ENCODE measurements at regions not wholly inside any gene's neighbourhood (a gene's known extent, or its start where the extent isn't known, plus 50 kb on each side); places are given as distances from the start of the nearest gene placed in this dataset.

DNA sequence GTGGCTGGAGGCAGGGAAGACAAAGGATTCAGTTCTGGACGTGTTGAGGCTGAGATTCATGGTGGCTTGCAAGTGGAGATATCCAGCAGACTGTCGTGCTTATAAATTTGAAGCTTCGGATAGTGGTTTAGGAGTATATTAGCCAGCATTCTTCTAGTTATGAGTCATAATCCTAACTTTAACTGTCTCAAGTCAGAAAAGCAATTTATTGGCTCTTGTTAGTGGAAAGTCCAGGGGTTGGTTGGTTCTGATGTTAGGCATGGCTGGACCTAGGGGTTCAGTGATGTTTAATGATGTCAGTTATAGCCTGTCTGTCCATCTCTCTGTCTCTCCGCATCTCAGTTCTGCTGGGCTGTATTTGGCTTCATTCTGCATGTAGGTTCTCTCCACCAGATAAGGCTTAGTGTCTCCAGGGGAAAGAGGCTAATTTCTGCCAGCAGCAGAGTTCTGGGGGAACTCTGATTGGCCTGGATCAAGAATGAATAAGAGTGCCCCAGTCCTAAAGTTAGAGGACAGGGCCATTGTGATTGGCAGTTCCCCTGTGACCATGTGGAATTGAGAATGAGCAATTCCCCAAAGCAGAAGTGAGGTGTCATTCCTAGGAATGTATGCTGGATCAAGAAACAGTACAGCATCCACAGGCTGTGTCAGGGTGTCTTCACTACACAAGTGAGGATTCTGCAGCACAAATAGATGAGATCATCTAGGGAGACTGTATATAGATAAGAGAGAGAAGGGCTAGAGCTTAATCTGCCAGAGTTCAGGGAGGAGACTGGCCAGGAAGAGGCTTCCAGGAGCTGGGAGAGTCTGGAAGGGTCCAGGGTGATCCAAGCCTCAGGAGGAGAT lies 72.9 kb upstream of the SHB start:
- Histone ChIP-seq H3K4me3 (ENCODE audit: insufficient read length, low read depth) (no peak overlapping the region), H3K27me3 (ENCODE audit: insufficient read depth, insufficient read length) (peaks cover 48% of the 10 kb centered on the region), H3K36me3 (ENCODE audit: insufficient read depth, insufficient read length, low read length) (no peaks in the 10 kb centered on the region), H3K4me1 (ENCODE audit: insufficient read depth, insufficient read length) (no peaks in the 10 kb centered on the region), H3K9ac (ENCODE audit: insufficient read length, low read depth) (no peak overlapping the region), H3K9me3 (ENCODE audit: insufficient read depth, low read length) (peaks cover 9% of the 10 kb centered on the region; the same call in 1 of the 2 replicates)
- DNase-seq (ENCODE audit: low read depth, low spot score): no peak
- TF ChIP-seq SUZ12 (IDR thresholded peaks at IDR 0.05; ENCODE audit: extremely low read depth, insufficient read depth, insufficient read length): no peak
- no peak for TF ChIP-seq ZNF274 (IDR thresholded peaks at IDR 0.05; ENCODE audit: low read depth, low read length)
- no peak for TF ChIP-seq YY1 (IDR thresholded peaks at IDR 0.05; ENCODE audit: insufficient read depth, insufficient read length)

DNA sequence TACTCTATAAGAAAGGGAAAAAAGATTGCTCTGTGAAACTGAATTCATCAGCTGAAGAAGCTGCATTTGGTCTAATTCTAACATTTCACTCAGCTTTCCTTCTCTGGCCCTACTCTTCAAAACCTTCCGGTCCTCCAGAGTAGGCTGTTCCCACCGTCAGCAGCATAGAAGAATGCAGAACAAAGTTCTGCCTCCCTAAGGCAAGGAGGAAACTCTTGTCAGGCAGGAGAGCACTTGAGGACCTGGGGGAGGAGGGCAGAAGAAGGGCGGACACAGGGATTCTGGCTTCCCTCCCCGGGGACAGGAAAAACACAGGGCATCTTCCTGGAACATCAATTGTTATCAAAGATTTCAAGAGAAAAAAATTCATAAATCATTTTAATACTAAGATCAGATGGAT lies 69.2 kb upstream of the SHB start:
- H3K27me3 ChIP-seq (ENCODE audit: insufficient read depth, insufficient read length): peaks cover 59% of the 10 kb centered on the region
- no peak overlapping the region for H3K4me3 ChIP-seq (ENCODE audit: insufficient read length, low read depth)
- no peaks in the 10 kb centered on the region for H3K4me1 ChIP-seq (ENCODE audit: insufficient read depth, insufficient read length)
- no peaks in the 10 kb centered on the region for H3K9me3 ChIP-seq (ENCODE audit: insufficient read depth, low read length)
- H3K36me3 ChIP-seq (ENCODE audit: insufficient read depth, insufficient read length, low read length): no peaks in the 10 kb centered on the region
- no peak for TF ChIP-seq ZNF274 (IDR thresholded peaks at IDR 0.05; ENCODE audit: low read depth, low read length)
- no peak for TF ChIP-seq YY1 (IDR thresholded peaks at IDR 0.05; ENCODE audit: insufficient read depth, insufficient read length)
- TF ChIP-seq SUZ12 (IDR thresholded peaks at IDR 0.05; ENCODE audit: extremely low read depth, insufficient read depth, insufficient read length): no peak
- no peak for DNase-seq (ENCODE audit: low read depth, low spot score)
- no peak overlapping the region for H3K9ac ChIP-seq (ENCODE audit: insufficient read length, low read depth)

DNA sequence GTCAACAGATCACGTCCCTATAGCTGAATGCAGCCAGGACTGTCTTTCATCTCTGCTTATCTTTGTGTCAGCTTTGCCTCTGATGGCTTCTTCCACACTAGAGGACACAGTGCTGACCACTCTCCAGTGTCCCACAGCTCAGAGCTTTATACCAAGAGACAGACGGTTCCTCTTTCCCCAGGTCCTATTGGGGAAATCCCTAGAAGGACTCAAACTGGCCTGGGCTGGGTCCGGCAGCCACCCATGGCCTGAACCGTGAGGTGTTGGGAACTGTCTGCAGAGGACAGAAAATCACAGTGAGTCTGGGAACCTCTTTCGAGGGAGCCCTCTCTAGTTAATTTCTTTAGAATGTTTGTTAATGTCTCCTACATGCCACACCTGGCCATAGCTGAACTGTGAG lies 68.3 kb upstream of the SHB start:
- Histone ChIP-seq H3K36me3 (ENCODE audit: insufficient read depth, insufficient read length, low read length) (no peaks in the 10 kb centered on the region), H3K9ac (ENCODE audit: insufficient read length, low read depth) (no peak overlapping the region), H3K27me3 (ENCODE audit: insufficient read depth, insufficient read length) (peaks cover 63% of the 10 kb centered on the region), H3K4me1 (ENCODE audit: insufficient read depth, insufficient read length) (no peaks in the 10 kb centered on the region), H3K4me3 (ENCODE audit: insufficient read length, low read depth) (no peak overlapping the region), H3K9me3 (ENCODE audit: insufficient read depth, low read length) (no peaks in the 10 kb centered on the region)
- no peak for TF ChIP-seq YY1 (IDR thresholded peaks at IDR 0.05; ENCODE audit: insufficient read depth, insufficient read length)
- TF ChIP-seq ZNF274 (IDR thresholded peaks at IDR 0.05; ENCODE audit: low read depth, low read length): no peak
- no peak for TF ChIP-seq SUZ12 (IDR thresholded peaks at IDR 0.05; ENCODE audit: extremely low read depth, insufficient read depth, insufficient read length)
- DNase-seq (ENCODE audit: low read depth, low spot score): no peak

GRCh38 chr9:38136386-38136785 lies 67.4 kb upstream of the SHB start:
- H3K27me3 ChIP-seq (ENCODE audit: insufficient read depth, insufficient read length): peaks cover 63% of the 10 kb centered on the region
- H3K9me3 ChIP-seq (ENCODE audit: insufficient read depth, low read length): no peaks in the 10 kb centered on the region
- TF ChIP-seq ZNF274 (IDR thresholded peaks at IDR 0.05; ENCODE audit: low read depth, low read length): no peak

GRCh38 chr9:38134611-38135237 lies 65.7 kb upstream of the SHB start:
- no peak overlapping the region for H3K4me3 ChIP-seq (ENCODE audit: insufficient read length, low read depth)
- peaks cover 46% of the 10 kb centered on the region for H3K27me3 ChIP-seq (ENCODE audit: insufficient read depth, insufficient read length)
- H3K9ac ChIP-seq (ENCODE audit: insufficient read length, low read depth): no peak overlapping the region
- H3K4me1 ChIP-seq (ENCODE audit: insufficient read depth, insufficient read length): peaks cover 3% of the 10 kb centered on the region
- no peaks in the 10 kb centered on the region for H3K36me3 ChIP-seq (ENCODE audit: insufficient read depth, insufficient read length, low read length)
- DNase-seq (ENCODE audit: low read depth, low spot score): no peak
- no peak for TF ChIP-seq ZNF274 (IDR thresholded peaks at IDR 0.05; ENCODE audit: low read depth, low read length)
- TF ChIP-seq SUZ12 (IDR thresholded peaks at IDR 0.05; ENCODE audit: extremely low read depth, insufficient read depth, insufficient read length): no peak
- TF ChIP-seq YY1 (IDR thresholded peaks at IDR 0.05; ENCODE audit: insufficient read depth, insufficient read length): no peak
- H3K9me3 ChIP-seq (ENCODE audit: insufficient read depth, low read length): no peaks in the 10 kb centered on the region

More at GRCh38 chr9:38136386-38136785, 67.4 kb upstream of the SHB start:
- peaks cover 3% of the 10 kb centered on the region for H3K4me1 ChIP-seq (ENCODE audit: insufficient read depth, insufficient read length)
- no peak overlapping the region for H3K9ac ChIP-seq (ENCODE audit: insufficient read length, low read depth)
- DNase-seq (ENCODE audit: low read depth, low spot score): no peak
- H3K4me3 ChIP-seq (ENCODE audit: insufficient read length, low read depth): no peak overlapping the region
- no peaks in the 10 kb centered on the region for H3K36me3 ChIP-seq (ENCODE audit: insufficient read depth, insufficient read length, low read length)

GRCh38 chr9:38133595-38133994 lies 64.6 kb upstream of the SHB start:
- Histone ChIP-seq H3K27me3 (ENCODE audit: insufficient read depth, insufficient read length) (peaks cover 45% of the 10 kb centered on the region), H3K4me1 (ENCODE audit: insufficient read depth, insufficient read length) (peaks cover 3% of the 10 kb centered on the region), H3K9ac (ENCODE audit: insufficient read length, low read depth) (no peak overlapping the region), H3K4me3 (ENCODE audit: insufficient read length, low read depth) (no peak overlapping the region), H3K9me3 (ENCODE audit: insufficient read depth, low read length) (no peaks in the 10 kb centered on the region), H3K36me3 (ENCODE audit: insufficient read depth, insufficient read length, low read length) (no peaks in the 10 kb centered on the region)
- DNase-seq (ENCODE audit: low read depth, low spot score): no peak
- no peak for TF ChIP-seq SUZ12 (IDR thresholded peaks at IDR 0.05; ENCODE audit: extremely low read depth, insufficient read depth, insufficient read length)
- TF ChIP-seq YY1 (IDR thresholded peaks at IDR 0.05; ENCODE audit: insufficient read depth, insufficient read length): no peak
- no peak for TF ChIP-seq ZNF274 (IDR thresholded peaks at IDR 0.05; ENCODE audit: low read depth, low read length)

GRCh38 chr9:38132956-38133355 lies 63.9 kb upstream of the SHB start:
- no peak for TF ChIP-seq SUZ12 (IDR thresholded peaks at IDR 0.05; ENCODE audit: extremely low read depth, insufficient read depth, insufficient read length)
- TF ChIP-seq YY1 (IDR thresholded peaks at IDR 0.05; ENCODE audit: insufficient read depth, insufficient read length): no peak
- no peak for TF ChIP-seq ZNF274 (IDR thresholded peaks at IDR 0.05; ENCODE audit: low read depth, low read length)
- H3K9me3 ChIP-seq (ENCODE audit: insufficient read depth, low read length): no peaks in the 10 kb centered on the region
- peaks cover 3% of the 10 kb centered on the region for H3K4me1 ChIP-seq (ENCODE audit: insufficient read depth, insufficient read length)
- DNase-seq (ENCODE audit: low read depth, low spot score): no peak
- no peak overlapping the region for H3K9ac ChIP-seq (ENCODE audit: insufficient read length, low read depth)
- peaks cover 44% of the 10 kb centered on the region for H3K27me3 ChIP-seq (ENCODE audit: insufficient read depth, insufficient read length)
- no peaks in the 10 kb centered on the region for H3K36me3 ChIP-seq (ENCODE audit: insufficient read depth, insufficient read length, low read length)
- H3K4me3 ChIP-seq (ENCODE audit: insufficient read length, low read depth): no peak overlapping the region
